Nucleus accumbens (tissue), 56 donors: ENCODE measurements at regions not wholly inside any gene's neighbourhood (a gene's known extent, or its start where the extent isn't known, plus 50 kb on each side); places are given as distances from the start of the nearest gene placed in this dataset.

Experiments
- DNase-seq, 56 donors: peaks; one replicate each; lab custom pipeline; 2025; lab: John Stamatoyannopoulos, UW

- no peak for DNase-seq
Measured at GRCh38 chr11:92808022-92808421, 161.4 kb upstream of the MTNR1B start.

GRCh38 chr11:92810423-92811064 lies 158.9 kb upstream of the MTNR1B start:
- no peak for DNase-seq

- DNase-seq: peak in 1 of 56 donors; percentile 5
Measured at GRCh38 chr11:92811341-92811740, 158.1 kb upstream of the MTNR1B start.

- peak in 1 of 56 donors; percentile 4 for DNase-seq
Measured at GRCh38 chr11:92812841-92813240, 156.6 kb upstream of the MTNR1B start.

GRCh38 chr11:92819830-92820229 lies 149.6 kb upstream of the MTNR1B start:
- DNase-seq: no peak

GRCh38 chr11:92820860-92821259 lies 148.6 kb upstream of the MTNR1B start:
- no peak for DNase-seq

GRCh38 chr11:92822410-92822809 lies 147.0 kb upstream of the MTNR1B start:
- DNase-seq: peak in 15 of 56 donors; percentile 3 to 67 (median 22)

- no peak for DNase-seq
Measured at GRCh38 chr11:92826136-92826535, 143.3 kb upstream of the MTNR1B start.

GRCh38 chr11:92826603-92827002 lies 142.8 kb upstream of the MTNR1B start:
- DNase-seq: no peak

GRCh38 chr11:92827132-92827531 lies 142.3 kb upstream of the MTNR1B start:
- DNase-seq: no peak

- peak in 1 of 56 donors; percentile 19 for DNase-seq
Measured at GRCh38 chr11:92828556-92828955, 140.9 kb upstream of the MTNR1B start.

- no peak for DNase-seq
Measured at GRCh38 chr11:92829121-92829520, 140.3 kb upstream of the MTNR1B start.

- DNase-seq: no peak
Measured at GRCh38 chr11:92829671-92830070, 139.8 kb upstream of the MTNR1B start.

- DNase-seq: no peak
Measured at GRCh38 chr11:92830377-92831155, 138.9 kb upstream of the MTNR1B start.

- DNase-seq: no peak
Measured at GRCh38 chr11:92834296-92835020, 135.0 kb upstream of the MTNR1B start.

- DNase-seq: no peak
Measured at GRCh38 chr11:92837595-92837994, 131.9 kb upstream of the MTNR1B start.

GRCh38 chr11:92838759-92839310 lies 130.6 kb upstream of the MTNR1B start:
- no peak for DNase-seq

- DNase-seq: no peak
Measured at GRCh38 chr11:92839450-92839849, 130.0 kb upstream of the MTNR1B start.

- no peak for DNase-seq
Measured at GRCh38 chr11:92841719-92842118, 127.7 kb upstream of the MTNR1B start.

GRCh38 chr11:92843455-92843854 lies 126.0 kb upstream of the MTNR1B start:
- no peak for DNase-seq

- DNase-seq: no peak
Measured at GRCh38 chr11:92844197-92844596, 125.3 kb upstream of the MTNR1B start.
